ENCODE measurements at regions not wholly inside any gene's neighbourhood (a gene's known extent, or its start where the extent isn't known, plus 50 kb on each side); places are given as distances from the start of the nearest gene placed in this dataset.
A peak's percentile ranks its signal among the peaks of the same experiment; 100 is the strongest.

DNA sequence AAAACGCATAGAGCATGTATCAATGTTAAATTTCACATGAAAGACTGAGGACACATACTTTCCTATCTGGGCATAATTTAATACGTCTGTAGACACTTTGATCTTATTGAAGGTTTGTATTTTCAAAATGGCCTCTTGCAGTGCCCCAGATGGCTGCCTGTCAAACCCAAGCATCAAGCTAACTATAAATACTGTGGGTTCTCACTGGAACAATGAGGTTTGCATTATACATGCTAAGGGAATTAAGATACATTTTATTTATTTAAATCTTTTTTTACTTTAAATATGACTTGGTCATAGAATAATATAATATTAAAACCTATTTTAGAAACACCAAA is 702.9 kb upstream of the GRAMD2B start:
- DNase-seq: no peak

GRCh38 chr5:125720721-125721120 is 702.5 kb upstream of the GRAMD2B start:
- DNase-seq: no peak

DNA sequence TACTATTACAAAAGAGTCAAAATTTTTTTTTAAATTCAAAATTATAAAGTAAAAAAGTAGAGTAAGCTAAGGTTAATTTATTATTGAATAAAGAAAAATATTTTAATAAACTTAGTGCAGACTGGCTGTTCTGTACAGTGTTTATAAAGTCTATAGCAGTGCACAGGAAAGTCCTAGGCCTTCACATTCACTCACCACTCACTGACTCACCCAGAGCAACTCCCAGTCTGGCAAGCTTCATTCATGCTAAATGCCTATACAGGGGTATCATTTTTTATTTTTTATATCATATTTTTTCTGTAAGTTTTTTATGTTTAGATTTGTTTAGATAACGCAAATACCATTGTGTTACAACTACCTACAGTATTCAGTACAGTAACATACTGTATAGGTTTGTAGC is 700.7 kb upstream of the GRAMD2B start:
- DNase-seq: no peak

DNA sequence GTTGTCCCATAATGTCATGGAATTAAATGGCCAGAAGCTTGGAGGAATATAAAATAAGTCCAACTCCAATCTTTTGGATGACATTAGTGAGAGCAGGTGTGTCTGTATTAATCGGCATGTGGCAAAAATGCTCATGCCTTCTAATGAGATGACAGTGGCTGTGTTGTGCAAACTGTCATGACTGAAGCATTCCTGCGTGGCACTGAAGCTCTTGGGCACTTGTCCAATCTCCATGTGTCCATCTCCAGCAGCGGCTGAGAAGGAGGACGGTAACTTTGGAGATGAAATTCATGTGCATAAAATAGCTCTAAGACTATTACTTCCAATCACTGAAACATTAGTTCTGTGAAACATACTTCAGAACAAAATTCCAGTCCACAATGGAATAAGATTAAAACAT is 697.5 kb upstream of the GRAMD2B start:
- DNase-seq: no peak

DNA sequence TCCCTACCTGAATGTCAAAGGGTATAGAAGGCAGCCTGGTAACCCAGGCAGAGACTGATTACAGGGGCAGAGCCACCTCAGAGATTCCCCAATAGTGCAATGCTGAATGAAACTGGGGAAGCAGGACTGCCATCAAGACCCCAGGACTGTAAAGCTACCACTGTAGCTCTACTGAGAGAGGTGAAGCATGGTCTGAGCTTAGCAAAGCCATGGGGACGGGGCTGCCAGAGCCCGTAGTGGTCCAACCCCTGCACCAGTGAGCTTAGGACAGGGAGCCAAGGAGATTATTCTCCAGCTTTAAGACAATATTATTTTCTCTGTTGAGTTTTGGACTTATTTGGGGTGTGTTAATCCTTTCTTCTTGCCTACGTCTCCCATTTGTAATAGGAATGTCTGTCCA is 679.3 kb upstream of the GRAMD2B start:
- no peak for DNase-seq

DNA sequence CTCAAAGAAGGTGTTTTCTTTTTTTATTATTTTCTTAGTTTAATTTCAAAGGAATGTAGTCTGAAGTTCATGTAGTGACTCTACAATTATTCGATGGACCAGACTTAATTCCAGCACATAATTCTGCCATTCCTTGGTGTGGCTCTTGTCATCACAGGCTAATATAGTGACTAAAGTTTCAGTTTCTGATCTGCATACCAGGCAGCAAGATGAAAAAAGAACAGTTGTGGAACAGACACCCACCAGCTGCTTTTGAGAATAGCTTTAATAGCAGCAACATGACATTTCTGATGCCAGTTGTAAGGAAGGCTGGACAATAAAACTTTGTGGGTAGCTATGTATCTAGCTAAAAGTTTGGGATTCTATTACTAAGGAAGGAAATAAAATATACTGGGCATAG is 676.3 kb upstream of the GRAMD2B start:
- DNase-seq: no peak

DNA sequence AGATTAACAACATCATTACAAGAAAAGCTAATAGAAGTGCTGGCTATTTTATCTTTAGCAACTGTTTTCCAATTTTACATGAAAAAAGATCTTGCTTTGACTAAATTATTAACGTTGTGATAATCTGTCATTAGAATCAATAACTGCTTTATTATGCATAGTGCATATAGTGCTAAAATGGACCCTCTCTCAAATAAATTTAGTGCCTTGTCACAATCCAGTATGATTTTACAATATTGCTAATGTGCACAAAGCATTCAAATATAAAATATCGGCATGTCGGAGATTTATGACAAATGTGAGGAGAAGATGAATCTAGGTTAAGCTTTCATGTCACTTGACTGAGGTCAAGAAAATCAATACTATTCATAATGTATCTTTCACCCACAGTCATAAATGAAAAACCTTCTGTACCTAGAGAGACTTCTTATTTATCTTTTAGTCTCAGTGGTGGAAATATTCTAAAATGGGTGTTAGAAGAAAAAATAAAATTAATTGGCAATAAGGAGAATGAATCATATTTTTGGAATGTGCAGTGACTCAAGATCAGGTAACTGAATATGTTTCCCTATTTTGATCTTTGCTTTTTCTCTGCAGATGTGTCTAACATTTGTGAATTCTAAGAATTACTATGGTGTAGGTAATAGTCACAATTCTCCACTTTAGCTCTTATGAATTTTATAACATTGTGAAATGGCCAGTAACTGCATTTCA is 672.9 kb upstream of the GRAMD2B start:
- DNase-seq: no peak

GRCh38 chr5:125750861-125751186 is 672.4 kb upstream of the GRAMD2B start:
- DNase-seq: no peak

GRCh38 chr5:125756456-125756855 is 666.8 kb upstream of the GRAMD2B start:
- no peak for DNase-seq

DNA sequence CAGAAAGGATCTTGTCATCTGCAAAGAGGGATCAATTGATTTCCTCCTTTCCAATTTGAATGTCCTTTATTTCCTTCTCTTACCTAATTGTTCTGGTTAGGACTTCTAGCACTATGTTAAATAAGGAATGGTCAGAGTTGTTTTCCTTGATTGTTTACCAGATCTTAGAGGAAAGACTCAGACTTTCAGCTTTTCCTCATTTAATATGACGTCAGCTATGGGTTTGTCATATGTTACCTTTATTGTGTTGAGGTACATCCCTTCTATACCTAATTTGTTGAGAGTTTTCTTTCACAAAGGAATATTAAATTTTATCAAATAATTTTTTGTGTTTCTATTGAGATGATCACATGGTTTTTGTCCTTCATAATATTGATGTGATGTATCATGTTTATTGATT is 656.5 kb upstream of the GRAMD2B start:
- DNase-seq: no peak

DNA sequence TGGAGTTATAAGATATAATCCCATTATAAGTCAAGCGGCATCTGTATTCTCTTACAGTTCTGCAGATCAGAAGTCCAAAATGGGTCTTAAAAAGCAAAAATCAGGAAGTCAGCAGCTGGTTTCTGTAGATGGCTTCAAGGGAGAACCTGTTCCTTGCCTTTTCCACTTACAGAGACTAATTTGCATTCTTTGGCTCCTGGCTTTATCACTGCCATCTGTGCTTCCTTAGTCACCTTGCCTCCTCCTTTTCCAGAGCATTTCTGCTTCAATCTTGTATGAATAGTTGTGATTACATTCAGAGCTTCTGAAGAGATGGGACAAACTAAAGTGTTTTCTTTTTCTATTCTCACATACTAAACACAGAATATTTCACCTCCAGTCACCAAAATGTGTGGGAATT is 647.3 kb upstream of the GRAMD2B start:
- no peak for DNase-seq

DNA sequence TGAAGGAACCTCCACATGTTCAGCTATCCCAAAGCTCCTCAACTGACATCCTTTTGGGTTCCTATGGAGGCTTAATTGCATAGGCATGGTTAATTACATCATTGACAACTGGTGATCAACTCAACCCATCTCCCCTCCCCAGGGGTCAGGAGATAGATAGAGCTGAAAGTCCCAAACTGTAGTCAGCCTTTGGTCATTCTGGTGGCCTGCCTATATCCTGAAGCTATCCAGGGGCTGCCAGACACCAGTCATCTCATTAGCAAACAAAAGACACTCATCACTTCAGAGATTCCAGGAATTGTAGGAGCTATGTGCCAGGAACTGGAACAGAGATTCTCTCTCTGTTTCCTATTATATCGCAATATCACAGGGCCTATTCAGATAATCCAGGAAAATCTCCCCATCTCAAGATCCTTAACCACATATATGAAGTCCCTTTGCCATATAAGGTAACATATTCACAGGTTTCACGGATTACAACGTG is 646.5 kb upstream of the GRAMD2B start:
- no peak for DNase-seq

- no peak for DNase-seq
Observed at GRCh38 chr5:125778791-125779190, 644.4 kb upstream of the GRAMD2B start.

GRCh38 chr5:125785407-125785806 is 637.8 kb upstream of the GRAMD2B start:
- DNase-seq: no peak

GRCh38 chr5:125786021-125786420 is 637.2 kb upstream of the GRAMD2B start:
- no peak for DNase-seq

GRCh38 chr5:125793470-125793869 is 629.7 kb upstream of the GRAMD2B start:
- no peak for DNase-seq

DNA sequence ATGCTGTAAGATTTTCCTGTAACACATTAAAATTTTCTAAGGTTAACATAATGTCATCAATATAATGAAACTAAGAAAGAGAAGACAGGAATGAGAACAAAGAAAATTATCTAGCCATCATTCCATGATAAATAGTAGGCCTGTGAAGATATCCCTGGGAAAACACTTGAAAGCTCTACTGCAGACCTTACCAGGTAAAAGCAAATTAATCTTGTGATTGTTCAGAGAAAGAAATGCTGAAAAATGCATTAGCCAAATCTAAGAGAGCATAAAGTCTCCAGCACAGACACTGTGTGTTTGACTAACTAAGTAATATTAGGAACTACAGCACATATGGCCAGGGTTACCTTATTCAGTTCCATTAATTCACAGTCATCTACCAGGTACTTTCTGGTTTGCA is 628.3 kb upstream of the GRAMD2B start:
- no peak for DNase-seq

DNA sequence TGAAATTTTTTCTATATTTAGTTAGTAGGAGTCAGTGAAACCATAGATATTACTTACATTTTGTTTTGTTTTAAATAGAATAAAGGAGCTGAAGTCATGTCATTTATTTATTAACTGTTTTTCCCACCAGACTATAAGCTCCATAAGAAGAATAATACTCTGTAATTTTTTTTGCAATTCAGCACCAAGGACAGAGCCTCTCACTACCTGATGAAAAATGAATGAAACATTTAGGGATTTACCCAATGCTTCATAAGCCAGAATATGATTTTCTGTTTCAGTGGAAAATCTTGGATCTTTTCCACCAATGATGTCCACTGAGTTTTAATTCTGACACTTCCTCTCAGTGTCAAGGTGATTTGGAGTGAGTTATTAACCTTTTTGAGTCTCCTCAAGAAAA is 624.9 kb upstream of the GRAMD2B start:
- DNase-seq: peak; percentile 17

DNA sequence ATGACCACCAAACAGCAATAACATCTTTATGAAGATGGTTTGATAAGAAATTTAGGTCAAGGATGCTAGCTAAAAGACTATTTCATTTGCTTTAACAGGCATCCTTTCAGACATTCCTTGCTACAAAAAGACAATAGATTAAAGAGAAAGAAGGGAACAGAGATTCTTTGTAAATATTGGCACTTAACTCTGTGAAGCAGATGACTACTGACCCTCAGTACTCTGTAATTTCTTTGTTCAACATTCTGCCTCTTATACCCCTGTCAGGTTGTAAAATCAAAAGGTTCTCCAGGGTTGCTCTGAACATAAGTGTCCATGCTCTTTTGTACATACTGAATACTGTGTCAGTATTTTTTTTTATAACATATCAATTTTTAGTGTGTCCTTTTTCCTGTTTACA is 610.6 kb upstream of the GRAMD2B start:
- no peak for DNase-seq

- no peak for DNase-seq
Observed at GRCh38 chr5:125813221-125813974, 609.8 kb upstream of the GRAMD2B start.

GRCh38 chr5:125814119-125814518 is 609.1 kb upstream of the GRAMD2B start:
- no peak for DNase-seq

- DNase-seq: no peak
Observed at GRCh38 chr5:125823572-125823971, 599.6 kb upstream of the GRAMD2B start.

DNA sequence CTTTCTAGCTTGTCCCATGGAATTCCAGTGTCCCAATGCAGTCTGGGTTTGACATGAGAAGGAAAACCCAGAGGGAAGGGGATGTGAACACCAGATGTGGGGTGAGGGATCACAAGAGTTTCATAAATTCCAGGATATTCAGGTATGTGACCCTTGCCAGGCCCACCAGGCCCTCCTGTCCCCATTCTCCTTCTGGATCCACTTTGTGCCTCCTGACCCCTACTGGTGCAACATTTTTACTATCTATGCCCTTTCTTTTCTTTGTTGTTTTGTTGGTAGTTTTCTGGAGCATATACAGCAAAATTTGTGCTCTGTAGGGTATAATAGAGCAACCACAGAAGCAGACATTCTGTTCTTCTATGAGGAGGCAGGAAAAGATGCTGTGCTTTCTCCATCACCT is 597.0 kb upstream of the GRAMD2B start:
- no peak for DNase-seq

DNA sequence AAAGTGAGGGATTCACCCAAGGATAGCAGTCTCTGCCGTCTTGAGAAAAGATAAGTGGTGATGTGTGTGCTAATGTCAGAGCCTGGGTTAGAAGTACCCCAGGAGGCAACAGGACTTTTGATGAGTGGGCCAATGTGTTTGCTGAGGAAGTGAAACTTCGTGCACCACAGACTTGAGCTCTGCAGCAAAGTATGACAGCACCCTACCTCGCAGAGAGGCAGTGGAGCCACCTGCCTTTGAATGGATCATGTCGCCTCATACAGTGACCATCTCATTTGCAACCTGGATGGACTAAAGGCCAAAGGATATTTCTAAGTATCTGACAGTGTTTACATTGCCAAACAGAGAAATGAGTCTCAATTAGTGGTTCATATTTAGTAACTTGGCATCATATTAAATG is 593.9 kb upstream of the GRAMD2B start:
- peak; percentile 17 for DNase-seq

- DNase-seq: no peak
Observed at GRCh38 chr5:125833398-125833797, 589.8 kb upstream of the GRAMD2B start.
